Mucosa of gallbladder (tissue), 1 donor: ENCODE measurements at regions not wholly inside any gene's neighbourhood (a gene's known extent, or its start where the extent isn't known, plus 50 kb on each side); places are given as distances from the start of the nearest gene placed in this dataset.

Source experiments
- DNase-seq: peaks from one replicate; pipeline ENCODE4 v3.0.0-alpha.2; 2020; ENCODE audit warnings: low spot score
- donor health status: DM: no; HTN: no; CAD: no.

- DNase-seq = no peak
Measured at GRCh38 chr5:98604721-98605425, 168.6 kb upstream of the RGMB start.

GRCh38 chr5:98605426-98605825, 168.0 kb upstream of the RGMB start:
- DNase-seq = no peak

GRCh38 chr5:98606961-98607360, 166.5 kb upstream of the RGMB start:
- DNase-seq = no peak

- no peak for DNase-seq
Measured at GRCh38 chr5:98608052-98608451, 165.4 kb upstream of the RGMB start.

- DNase-seq = no peak
Measured at GRCh38 chr5:98614341-98614740, 159.1 kb upstream of the RGMB start.

- no peak for DNase-seq
Measured at GRCh38 chr5:98621821-98622220, 151.6 kb upstream of the RGMB start.

- DNase-seq = no peak
Measured at GRCh38 chr5:98624145-98624880, 149.2 kb upstream of the RGMB start.

- DNase-seq = no peak
Measured at GRCh38 chr5:98627121-98627520, 146.3 kb upstream of the RGMB start.

GRCh38 chr5:98630621-98631020, 142.8 kb upstream of the RGMB start:
- DNase-seq = no peak

- no peak for DNase-seq
Measured at GRCh38 chr5:98631311-98632054, 142.0 kb upstream of the RGMB start.

GRCh38 chr5:98635656-98636055, 137.8 kb upstream of the RGMB start:
- DNase-seq = no peak

GRCh38 chr5:98637116-98637515, 136.3 kb upstream of the RGMB start:
- DNase-seq = no peak

GRCh38 chr5:98637557-98637956, 135.9 kb upstream of the RGMB start:
- no peak for DNase-seq

GRCh38 chr5:98638111-98638510, 135.4 kb upstream of the RGMB start:
- no peak for DNase-seq

GRCh38 chr5:98638701-98639100, 134.8 kb upstream of the RGMB start:
- DNase-seq = no peak

- no peak for DNase-seq
Measured at GRCh38 chr5:98639274-98639673, 134.2 kb upstream of the RGMB start.

GRCh38 chr5:98641671-98642070, 131.8 kb upstream of the RGMB start:
- DNase-seq = no peak

GRCh38 chr5:98643569-98643968, 129.9 kb upstream of the RGMB start:
- DNase-seq = no peak

- no peak for DNase-seq
Measured at GRCh38 chr5:98651715-98652114, 121.7 kb upstream of the RGMB start.

GRCh38 chr5:98656125-98656795, 117.2 kb upstream of the RGMB start:
- DNase-seq = no peak

- DNase-seq = no peak
Measured at GRCh38 chr5:98656796-98657195, 116.7 kb upstream of the RGMB start.

- no peak for DNase-seq
Measured at GRCh38 chr5:98657559-98657958, 115.9 kb upstream of the RGMB start.
